ENCODE measurements at regions not wholly inside any gene's neighbourhood (a gene's known extent, or its start where the extent isn't known, plus 50 kb on each side); places are given as distances from the start of the nearest gene placed in this dataset.
A peak's percentile ranks its signal among the peaks of the same experiment; 100 is the strongest.

- Histone ChIP-seq H3K27me3 (ENCODE audit: low read depth) (no peaks in the 10 kb centered on the region), H3K27ac (replicated peaks) (no peak overlapping the region), H3K36me3 (no peaks in the 10 kb centered on the region), H3K4me3 (no peak overlapping the region), H3K4me1 (no peaks in the 10 kb centered on the region), H3K9me3 (replicated peaks) (no peaks in the 10 kb centered on the region)
- TF ChIP-seq CTCF (IDR thresholded peaks at IDR 0.05; ENCODE audit: borderline replicate concordance) = no peak
- no peak for DNase-seq
- intact Hi-C loops (cut with micrococcal nuclease) = no loop called here
These were observed 122.9 kb upstream of the NAV2 start for GRCh38 chr11:19589567-19590260.

GRCh38 chr11:19587979-19588378, 124.7 kb upstream of the NAV2 start:
- intact Hi-C loops (cut with micrococcal nuclease) = no loop called here
- no peaks in the 10 kb centered on the region for H3K36me3 ChIP-seq
- no peaks in the 10 kb centered on the region for H3K27me3 ChIP-seq (ENCODE audit: low read depth)
- TF ChIP-seq CTCF (IDR thresholded peaks at IDR 0.05; ENCODE audit: borderline replicate concordance) = no peak
- H3K4me3 ChIP-seq = no peak overlapping the region
- DNase-seq = no peak
- H3K4me1 ChIP-seq = no peaks in the 10 kb centered on the region
- no peaks in the 10 kb centered on the region for H3K9me3 ChIP-seq (replicated peaks)
- no peak overlapping the region for H3K27ac ChIP-seq (replicated peaks)

- Histone ChIP-seq H3K4me1 (peaks cover 40% of the 10 kb centered on the region), H3K36me3 (no peaks in the 10 kb centered on the region), H3K9me3 (replicated peaks) (no peaks in the 10 kb centered on the region), H3K4me3 (no peak overlapping the region), H3K27me3 (ENCODE audit: low read depth) (no peaks in the 10 kb centered on the region), H3K27ac (replicated peaks) (no peak overlapping the region)
- intact Hi-C loops (cut with micrococcal nuclease) = no loop called here
- DNase-seq = no peak
- TF ChIP-seq CTCF (IDR thresholded peaks at IDR 0.05; ENCODE audit: borderline replicate concordance) = no peak
These were observed 132.0 kb upstream of the NAV2 start for GRCh38 chr11:19580646-19581045.

- no peak for TF ChIP-seq CTCF (IDR thresholded peaks at IDR 0.05; ENCODE audit: borderline replicate concordance)
- no peaks in the 10 kb centered on the region for H3K27me3 ChIP-seq (ENCODE audit: low read depth)
- DNase-seq = no peak
- H3K9me3 ChIP-seq (replicated peaks) = no peaks in the 10 kb centered on the region
- H3K4me3 ChIP-seq = no peak overlapping the region
- peaks cover 46% of the 10 kb centered on the region for H3K4me1 ChIP-seq
- peak overlapping the region; percentile 93 for H3K27ac ChIP-seq (replicated peaks)
- H3K36me3 ChIP-seq = no peaks in the 10 kb centered on the region
- intact Hi-C loops (cut with micrococcal nuclease) = no loop called here
These were observed 132.7 kb upstream of the NAV2 start for GRCh38 chr11:19579957-19580356.

- Histone ChIP-seq H3K27me3 (ENCODE audit: low read depth) (no peaks in the 10 kb centered on the region), H3K4me3 (no peak overlapping the region), H3K4me1 (peaks cover 55% of the 10 kb centered on the region), H3K27ac (replicated peaks) (peak overlapping the region; percentile 93), H3K9me3 (replicated peaks) (no peaks in the 10 kb centered on the region), H3K36me3 (no peaks in the 10 kb centered on the region)
- no peak for DNase-seq
- intact Hi-C loops (cut with micrococcal nuclease) = no loop called here
- no peak for TF ChIP-seq CTCF (IDR thresholded peaks at IDR 0.05; ENCODE audit: borderline replicate concordance)
These were observed 133.8 kb upstream of the NAV2 start for GRCh38 chr11:19578871-19579270.
